ENCODE measurements at regions not wholly inside any gene's neighbourhood (a gene's known extent, or its start where the extent isn't known, plus 50 kb on each side); places are given as distances from the start of the nearest gene placed in this dataset.

GRCh38 chr3:175898194-175898593 lies 1039.1 kb downstream of the NAALADL2 start:
- Histone ChIP-seq H2BK15ac (ENCODE audit: low read depth, low read length) (no peak overlapping the region), H3K4me2 (ENCODE audit: insufficient read depth, insufficient read length, low read length) (no peak overlapping the region), H3K18ac (ENCODE audit: insufficient read length, low read depth, low read length) (no peak overlapping the region), H3K14ac (ENCODE audit: insufficient read depth, low read length) (no peak overlapping the region), H3K79me1 (ENCODE audit: insufficient read depth, low read depth, low read length, poor library complexity, severe bottlenecking) (no peaks in the 10 kb centered on the region), H4K20me1 (ENCODE audit: control insufficient read depth, insufficient read depth, insufficient read length) (no peaks in the 10 kb centered on the region), H2BK120ac (ENCODE audit: low read depth, low read length, poor library complexity, severe bottlenecking) (no peak overlapping the region), H2BK5ac (ENCODE audit: insufficient read length, low read length) (no peak overlapping the region), H3K9ac (ENCODE audit: extremely low read depth, insufficient read length, low read length) (no peak overlapping the region), H2AFZ (ENCODE audit: low read length) (no peak overlapping the region), H4K8ac (replicated peaks; ENCODE audit: insufficient read length, low read depth, low read length) (no peak overlapping the region), H3T11ph (ENCODE audit: low read length) (no peak overlapping the region), H3K4me1 (ENCODE audit: insufficient read depth, low read length) (no peaks in the 10 kb centered on the region), H3K23me2 (ENCODE audit: insufficient read length, low read depth, low read length, poor library complexity, severe bottlenecking) (no peaks in the 10 kb centered on the region), H2AK5ac (ENCODE audit: insufficient read length, low read length) (no peak overlapping the region), H3K79me2 (ENCODE audit: insufficient read depth, low read length) (no peaks in the 10 kb centered on the region), H3K4ac (ENCODE audit: low read depth, low read length) (no peak overlapping the region), H3K56ac (ENCODE audit: insufficient read length, low read depth, low read length) (no peak overlapping the region), H3K9me3 (ENCODE audit: control insufficient read depth, low read depth, low read length) (no peaks in the 10 kb centered on the region), H4K5ac (ENCODE audit: insufficient read length, low read depth, low read length) (no peak overlapping the region), H3K27me3 (ENCODE audit: insufficient read depth, low read length) (no peaks in the 10 kb centered on the region), H3K27ac (ENCODE audit: insufficient read length, low read depth, low read length) (no peak overlapping the region), H4K91ac (ENCODE audit: insufficient read length, low read depth, low read length) (no peak overlapping the region), H3K23ac (ENCODE audit: insufficient read length, low read depth, low read length) (no peak overlapping the region), H2BK12ac (ENCODE audit: insufficient read length, low read depth, low read length) (no peak overlapping the region), H2BK20ac (ENCODE audit: low read depth, low read length, poor library complexity, severe bottlenecking) (no peak overlapping the region)
- Mint-ChIP-seq H3K4me1 (peaks cover 12 to 13% of the 10 kb centered on the region in 2 experiments), H3K36me3 (ENCODE audit: insufficient read depth in 1 of 3, low read depth in 3 of 3) (peaks cover 0 to 2% (median 0%) of the 10 kb centered on the region in 3 experiments; a peak in 2 of 7 replicates), H3K27ac (no peak overlapping the region), H3K4me3 (no peak overlapping the region), H3K9me3 (no peaks in the 10 kb centered on the region), H3K27me3 (ENCODE audit: low read depth) (no peaks in the 10 kb centered on the region)
- DNase-seq: no peak
- no peak for TF ChIP-seq CTCF (conservative IDR thresholded peaks at IDR 0.05)
- WGBS (ENCODE audit: extremely low coverage, insufficient read length, low lambda C conversion rate): no CpG with 5 or more reads among the region's 2 CpGs

Measured in H9 (cell line).